ENCODE measurements at regions not wholly inside any gene's neighbourhood (a gene's known extent, or its start where the extent isn't known, plus 50 kb on each side); places are given as distances from the start of the nearest gene placed in this dataset.

GRCh38 chr11:116460156-116460920 is 312.4 kb downstream of the BUD13 start (continued):
- TF ChIP-seq ZNF382 (CRISPR knock-in tag; IDR thresholded peaks at IDR 0.05; ENCODE audit: borderline replicate concordance) (no peak), PREB (CRISPR knock-in tag; IDR thresholded peaks at IDR 0.05) (no peak), ZC3H13 (CRISPR knock-in tag; IDR thresholded peaks at IDR 0.05) (no peak), SMYD3 (CRISPR knock-in tag; IDR thresholded peaks at IDR 0.05) (no peak), TRIM24 (CRISPR knock-in tag; IDR thresholded peaks at IDR 0.05) (no peak), ZFP90 (CRISPR knock-in tag; IDR thresholded peaks at IDR 0.05; ENCODE audit: borderline replicate concordance) (no peak)

GRCh38 chr11:116459185-116460045 is 313.4 kb downstream of the BUD13 start:
- ATAC-seq (no peak), FAIRE-seq (no peak), DNase-seq (ENCODE audit: low spot score) (no peak)
- CTCF ChIA-PET (ENCODE audit: low intra/inter-chr PET ratio, low total read pairs): no interaction called here
- BruUV-seq (replicated peaks): no TSS peak
- Histone ChIP-seq H3K4me1 (ENCODE audit: insufficient read depth, low read length) (no peaks in the 10 kb centered on the region), H3K9me3 (ENCODE audit: low read length) (no peaks in the 10 kb centered on the region), H3K36me3 (replicated peaks in 1 of 2; ENCODE audit: control insufficient read depth in 1 of 2, insufficient read depth in 2 of 2, low read length in 2 of 2) (no peaks in the 10 kb centered on the region), H3K79me2 (ENCODE audit: insufficient read depth, low read length) (no peaks in the 10 kb centered on the region), H3K27me3 (ENCODE audit: control insufficient read depth in 1 of 2, insufficient read depth in 2 of 2, low read length in 2 of 2) (no peaks in the 10 kb centered on the region), H2AFZ (ENCODE audit: low read length) (no peak overlapping the region), H3K9ac (ENCODE audit: insufficient read depth, low read depth, low read length) (no peak overlapping the region), H3K4me3 (replicated peaks in 1 of 3; ENCODE audit: insufficient read depth in 1 of 3, low read depth in 2 of 3, low read length in 3 of 3) (no peak overlapping the region), H3K27ac (ENCODE audit: extremely low read length, insufficient read depth, low read length) (no peak overlapping the region), H4K20me1 (ENCODE audit: insufficient read depth, low read length) (no peaks in the 10 kb centered on the region), H3K4me2 (ENCODE audit: low read depth, low read length) (no peak overlapping the region)
- POLR2A ChIA-PET: no interaction called here
- intact Hi-C loops (cut with micrococcal nuclease; ENCODE audit: unreplicated experiment): no loop called here
- 70% methylated on average over 13 of the region's 13 CpGs for WGBS (ENCODE audit: low lambda C conversion rate)
- in situ Hi-C loops (cut with HindIII; ENCODE audit: extremely low pct_ligation_motif_present, low pct_unique_long_range_greater_than_20kb): no loop called here
- TF ChIP-seq POLR2AphosphoS2 (IDR thresholded peaks at IDR 0.05; ENCODE audit: low read depth, low read length) (no peak), KDM5A (IDR thresholded peaks at IDR 0.05; ENCODE audit: borderline replicate concordance, low read length) (no peak), ZNF569 (CRISPR knock-in tag; IDR thresholded peaks at IDR 0.05; ENCODE audit: borderline replicate concordance) (no peak), ZNF382 (CRISPR knock-in tag; IDR thresholded peaks at IDR 0.05; ENCODE audit: borderline replicate concordance) (no peak), ZNF12 (CRISPR knock-in tag; IDR thresholded peaks at IDR 0.05) (no peak), KLF13 (CRISPR knock-in tag; IDR thresholded peaks at IDR 0.05) (no peak), NFRKB (IDR thresholded peaks at IDR 0.05) (no peak)
- TF ChIP-seq, protein P1, sequence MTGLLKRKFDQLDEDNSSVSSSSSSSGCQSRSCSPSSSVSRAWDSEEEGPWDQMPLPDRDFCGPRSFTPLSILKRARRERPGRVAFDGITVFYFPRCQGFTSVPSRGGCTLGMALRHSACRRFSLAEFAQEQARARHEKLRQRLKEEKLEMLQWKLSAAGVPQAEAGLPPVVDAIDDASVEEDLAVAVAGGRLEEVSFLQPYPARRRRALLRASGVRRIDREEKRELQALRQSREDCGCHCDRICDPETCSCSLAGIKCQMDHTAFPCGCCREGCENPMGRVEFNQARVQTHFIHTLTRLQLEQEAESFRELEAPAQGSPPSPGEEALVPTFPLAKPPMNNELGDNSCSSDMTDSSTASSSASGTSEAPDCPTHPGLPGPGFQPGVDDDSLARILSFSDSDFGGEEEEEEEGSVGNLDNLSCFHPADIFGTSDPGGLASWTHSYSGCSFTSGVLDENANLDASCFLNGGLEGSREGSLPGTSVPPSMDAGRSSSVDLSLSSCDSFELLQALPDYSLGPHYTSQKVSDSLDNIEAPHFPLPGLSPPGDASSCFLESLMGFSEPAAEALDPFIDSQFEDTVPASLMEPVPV (CRISPR knock-in tag; IDR thresholded peaks at IDR 0.05): no peak

Data from HepG2 (cell line).